GM21447 (cell line): ENCODE measurements at regions not wholly inside any gene's neighbourhood (a gene's known extent, or its start where the extent isn't known, plus 50 kb on each side); places are given as distances from the start of the nearest gene placed in this dataset.

ENCODE experiments used
- ATAC-seq: cut with Tn5 transposase; IDR thresholded peaks from one replicate; pipeline ENCODE4 v1.9.1; 2021; ENCODE audit not compliant: unreplicated experiment

GRCh38 chr11:130636722-130637464 lies 188.4 kb downstream of the ADAMTS15 start:
- ATAC-seq, result no peak

GRCh38 chr11:130637566-130637965 lies 189.1 kb downstream of the ADAMTS15 start:
- ATAC-seq, result no peak

- no peak for ATAC-seq
These were observed 189.6 kb downstream of the ADAMTS15 start for GRCh38 chr11:130638033-130638432.

- no peak for ATAC-seq
These were observed 190.2 kb downstream of the ADAMTS15 start for GRCh38 chr11:130638624-130639023.

- no peak for ATAC-seq
These were observed 190.9 kb downstream of the ADAMTS15 start for GRCh38 chr11:130639369-130639768.

- no peak for ATAC-seq
These were observed 192.1 kb downstream of the ADAMTS15 start for GRCh38 chr11:130640526-130640925.

GRCh38 chr11:130641876-130642275 lies 193.4 kb downstream of the ADAMTS15 start:
- ATAC-seq, result no peak

GRCh38 chr11:130642994-130643393 lies 194.5 kb downstream of the ADAMTS15 start:
- no peak for ATAC-seq

GRCh38 chr11:130644187-130644586 lies 195.7 kb downstream of the ADAMTS15 start:
- ATAC-seq, result no peak

- ATAC-seq, result no peak
These were observed 196.9 kb downstream of the ADAMTS15 start for GRCh38 chr11:130645164-130645842.

GRCh38 chr11:130645843-130646197 lies 197.4 kb downstream of the ADAMTS15 start:
- ATAC-seq, result no peak

- ATAC-seq, result no peak
These were observed 198.4 kb downstream of the ADAMTS15 start for GRCh38 chr11:130646881-130647280.

- no peak for ATAC-seq
These were observed 198.9 kb downstream of the ADAMTS15 start for GRCh38 chr11:130647371-130647770.

GRCh38 chr11:130649801-130650200 lies 201.4 kb downstream of the ADAMTS15 start:
- ATAC-seq, result no peak

GRCh38 chr11:130650456-130651030 lies 202.1 kb downstream of the ADAMTS15 start:
- ATAC-seq, result no peak

GRCh38 chr11:130651066-130651855 lies 202.8 kb downstream of the ADAMTS15 start:
- ATAC-seq, result no peak

- ATAC-seq, result no peak
These were observed 204.4 kb downstream of the ADAMTS15 start for GRCh38 chr11:130652671-130653335.

- no peak for ATAC-seq
These were observed 205.6 kb downstream of the ADAMTS15 start for GRCh38 chr11:130653838-130654636.

- no peak for ATAC-seq
These were observed 206.9 kb downstream of the ADAMTS15 start for GRCh38 chr11:130655300-130655699.

GRCh38 chr11:130666781-130667251 lies 218.4 kb downstream of the ADAMTS15 start:
- ATAC-seq, result no peak
